Upper lobe of right lung (tissue), 1 donor: ENCODE measurements at regions not wholly inside any gene's neighbourhood (a gene's known extent, or its start where the extent isn't known, plus 50 kb on each side); places are given as distances from the start of the nearest gene placed in this dataset.
"Not testable (repeated sequence)": the region's sequence is repeated elsewhere in the genome, so short reads cannot be mapped to it uniquely, and the experiment has no call there.

Experiments used
- ATAC-seq: fragments of 200-7000 bp; cut with Tn5 transposase; one replicate; pipeline ENCODE4 v1.9.1; 2020; ENCODE audit warnings: mild to moderate bottlenecking, moderate library complexity
- DNase-seq: peaks from one replicate; pipeline ENCODE4 v3.0.0-alpha.2; 2020
- H3K27ac ChIP-seq: fragments of 200-600 bp; one replicate; pipeline ENCODE4 v1.8.0; 2022
- H3K27me3 ChIP-seq: fragments of 200-600 bp; one replicate; pipeline ENCODE4 v1.8.0; 2022; ENCODE audit warnings: mild to moderate bottlenecking
- H3K36me3 ChIP-seq: fragments of 200-600 bp; one replicate; pipeline ENCODE4 v1.8.0; 2022
- H3K4me1 ChIP-seq: fragments of 200-600 bp; one replicate; pipeline ENCODE4 v1.8.0; 2022
- H3K4me3 ChIP-seq: fragments of 200-600 bp; one replicate; pipeline ENCODE4 v1.8.0; 2022; ENCODE audit warnings: mild to moderate bottlenecking
- H3K9me3 ChIP-seq: fragments of 200-600 bp; one replicate; pipeline ENCODE4 v1.8.0; 2022
- intact Hi-C: fragments of 100-400 bp; cut with DNase I; formaldehyde crosslinking; loops from one replicate; pipeline ENCODE4 v1.11.0; 2022
- TF ChIP-seq, protein P1 (sequence below): fragments of 200-600 bp; IDR thresholded peaks from one replicate; pipeline ENCODE4 v1.8.0; 2022; ENCODE audit warnings: antibody characterized with exemption
- donor health status: DM: no; HTN: yes; CAD: no; lungs with severe emphysema.

- ATAC-seq (no peak), DNase-seq (no peak)
- Histone ChIP-seq H3K4me1 (no peaks in the 10 kb centered on the region), H3K9me3 (no peaks in the 10 kb centered on the region), H3K27ac (no peak overlapping the region), H3K36me3 (no peaks in the 10 kb centered on the region), H3K27me3 (no peaks in the 10 kb centered on the region), H3K4me3 (no peak overlapping the region)
- TF ChIP-seq, protein P1, sequence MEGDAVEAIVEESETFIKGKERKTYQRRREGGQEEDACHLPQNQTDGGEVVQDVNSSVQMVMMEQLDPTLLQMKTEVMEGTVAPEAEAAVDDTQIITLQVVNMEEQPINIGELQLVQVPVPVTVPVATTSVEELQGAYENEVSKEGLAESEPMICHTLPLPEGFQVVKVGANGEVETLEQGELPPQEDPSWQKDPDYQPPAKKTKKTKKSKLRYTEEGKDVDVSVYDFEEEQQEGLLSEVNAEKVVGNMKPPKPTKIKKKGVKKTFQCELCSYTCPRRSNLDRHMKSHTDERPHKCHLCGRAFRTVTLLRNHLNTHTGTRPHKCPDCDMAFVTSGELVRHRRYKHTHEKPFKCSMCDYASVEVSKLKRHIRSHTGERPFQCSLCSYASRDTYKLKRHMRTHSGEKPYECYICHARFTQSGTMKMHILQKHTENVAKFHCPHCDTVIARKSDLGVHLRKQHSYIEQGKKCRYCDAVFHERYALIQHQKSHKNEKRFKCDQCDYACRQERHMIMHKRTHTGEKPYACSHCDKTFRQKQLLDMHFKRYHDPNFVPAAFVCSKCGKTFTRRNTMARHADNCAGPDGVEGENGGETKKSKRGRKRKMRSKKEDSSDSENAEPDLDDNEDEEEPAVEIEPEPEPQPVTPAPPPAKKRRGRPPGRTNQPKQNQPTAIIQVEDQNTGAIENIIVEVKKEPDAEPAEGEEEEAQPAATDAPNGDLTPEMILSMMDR = no peak
- intact Hi-C loops = no loop called here
Observed at GRCh38 chr4:129254126-129254525, 158.2 kb downstream of the C4orf33 start.

DNA sequence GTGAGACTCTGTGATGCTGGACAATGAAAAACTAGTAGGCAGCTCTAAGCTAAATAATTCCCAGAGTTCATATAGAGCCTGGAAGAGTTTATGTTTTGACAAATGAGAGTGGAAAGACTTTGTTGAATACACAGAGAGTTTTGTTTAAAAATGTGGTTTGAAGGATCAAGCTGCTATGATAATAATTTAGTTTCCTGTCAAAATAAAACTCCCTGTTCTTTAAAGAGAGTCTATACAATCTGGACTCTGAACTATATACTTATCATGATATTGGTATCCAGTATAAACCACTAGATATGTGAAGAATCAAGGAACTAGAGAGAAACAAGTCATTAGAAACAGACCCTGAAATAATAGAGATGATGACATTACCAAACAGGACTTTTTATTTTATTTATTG is 158.6 kb downstream of the C4orf33 start:
- H3K4me3 ChIP-seq = no peak overlapping the region
- H3K9me3 ChIP-seq = no peaks in the 10 kb centered on the region
- DNase-seq = no peak
- H3K27me3 ChIP-seq = no peaks in the 10 kb centered on the region
- no peak for ATAC-seq
- no peak overlapping the region for H3K27ac ChIP-seq
- intact Hi-C loops = no loop called here
- H3K36me3 ChIP-seq = no peaks in the 10 kb centered on the region
- no peaks in the 10 kb centered on the region for H3K4me1 ChIP-seq
- TF ChIP-seq, protein P1 = no peak

GRCh38 chr4:129261584-129261983 is 165.6 kb downstream of the C4orf33 start:
- Histone ChIP-seq H3K4me1 (no peaks in the 10 kb centered on the region), H3K27me3 (no peaks in the 10 kb centered on the region), H3K4me3 (no peak overlapping the region), H3K27ac (no peak overlapping the region), H3K9me3 (no peaks in the 10 kb centered on the region), H3K36me3 (no peaks in the 10 kb centered on the region)
- intact Hi-C loops = no loop called here
- ATAC-seq = no peak
- TF ChIP-seq, protein P1 = no peak
- no peak for DNase-seq

DNA sequence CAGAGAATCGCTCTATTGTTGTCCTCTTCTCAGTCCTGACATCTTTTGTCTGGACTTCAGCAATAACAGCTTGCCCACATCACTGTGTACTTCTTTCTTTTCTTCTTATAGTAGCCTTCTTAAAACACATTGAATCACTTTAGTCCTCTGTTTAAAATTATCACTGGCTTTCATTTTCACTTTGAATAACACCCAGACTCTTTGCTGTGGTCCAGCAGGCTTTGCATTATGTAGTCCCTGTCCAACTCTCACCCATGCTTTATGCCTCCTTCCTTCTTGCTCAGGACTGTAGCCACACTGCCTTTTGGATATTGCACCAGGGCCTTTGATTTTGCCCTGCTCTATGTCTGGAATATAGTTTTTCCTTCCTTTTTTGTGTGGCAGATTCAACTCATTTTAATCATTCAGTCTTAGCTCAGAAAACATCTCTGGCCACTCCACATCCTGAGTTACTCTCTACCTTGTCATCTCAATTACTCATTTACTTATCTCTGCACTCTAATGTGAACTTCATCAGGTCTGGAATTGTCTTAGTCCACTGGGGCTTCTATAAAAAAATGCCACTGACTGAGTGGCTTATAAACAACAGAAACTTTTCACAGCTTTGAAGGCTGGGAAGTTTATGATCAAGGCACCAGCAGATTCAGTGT is 168.2 kb downstream of the C4orf33 start:
- Histone ChIP-seq H3K4me3 (no peak overlapping the region), H3K27me3 (no peaks in the 10 kb centered on the region), H3K4me1 (no peaks in the 10 kb centered on the region), H3K36me3 (no peaks in the 10 kb centered on the region), H3K27ac (no peak overlapping the region), H3K9me3 (no peaks in the 10 kb centered on the region)
- ATAC-seq (no peak), DNase-seq (no peak)
- intact Hi-C loops = no loop called here
- TF ChIP-seq, protein P1 = no peak

GRCh38 chr4:129278868-129279267 is 182.9 kb downstream of the C4orf33 start:
- TF ChIP-seq, protein P1 = no peak
- Histone ChIP-seq H3K4me3 (no peak overlapping the region), H3K27me3 (no peaks in the 10 kb centered on the region), H3K9me3 (no peaks in the 10 kb centered on the region), H3K36me3 (no peaks in the 10 kb centered on the region), H3K27ac (no peak overlapping the region), H3K4me1 (no peaks in the 10 kb centered on the region)
- intact Hi-C loops = no loop called here
- DNase-seq (no peak), ATAC-seq (no peak)

DNA sequence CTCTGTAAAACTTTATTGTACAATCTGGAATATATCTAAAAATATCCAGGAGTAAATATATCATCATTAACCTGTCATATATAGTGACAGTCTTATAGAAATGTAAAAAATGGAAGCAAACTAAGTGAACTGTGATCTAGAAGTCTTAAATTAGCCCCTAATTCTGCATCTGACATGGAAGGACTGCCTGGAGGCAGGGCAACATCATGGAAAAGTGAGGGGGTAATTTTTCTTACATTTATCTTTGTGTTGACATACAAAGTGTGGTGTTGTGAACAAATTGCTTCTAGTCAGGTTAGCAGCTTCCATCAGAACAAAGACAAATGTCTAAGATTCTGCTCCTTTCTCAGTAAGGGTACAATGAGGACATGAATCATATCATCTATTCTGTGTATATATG is 186.3 kb downstream of the C4orf33 start:
- no peak for ATAC-seq
- H3K9me3 ChIP-seq = no peaks in the 10 kb centered on the region
- H3K27me3 ChIP-seq = no peaks in the 10 kb centered on the region
- intact Hi-C loops = no loop called here
- TF ChIP-seq, protein P1 = no peak
- no peak for DNase-seq
- no peak overlapping the region for H3K27ac ChIP-seq
- H3K4me3 ChIP-seq = no peak overlapping the region
- H3K36me3 ChIP-seq = no peaks in the 10 kb centered on the region
- no peaks in the 10 kb centered on the region for H3K4me1 ChIP-seq

GRCh38 chr4:129292194-129292593 is 196.2 kb downstream of the C4orf33 start:
- H3K4me3 ChIP-seq, intact Hi-C loops, H3K9me3 ChIP-seq, H3K4me1 ChIP-seq, H3K36me3 ChIP-seq, H3K27ac ChIP-seq, H3K27me3 ChIP-seq, DNase-seq, ATAC-seq: not testable (repeated sequence)
